Thoracic aorta (tissue), 2 donors: ENCODE measurements at regions not wholly inside any gene's neighbourhood (a gene's known extent, or its start where the extent isn't known, plus 50 kb on each side); places are given as distances from the start of the nearest gene placed in this dataset.

Experiments used
- ATAC-seq: fragments of 150-250 bp; one replicate; pipeline ENCODE4 v1.8.0; 2017; ENCODE audit warnings: low read depth; ENCODE audit not compliant: insufficient number of reproducible peaks, low FRiP score
- DNase-seq: peaks from one replicate; pipeline ENCODE4 v3.0.0-alpha.2; 2020; ENCODE audit warnings: low spot score
- H3K27ac ChIP-seq, 2 donors: fragments of 200-600 bp; sonication (generic); 1 replicate in 1 of 2; 2 replicates in 1 of 2; pipeline ENCODE4 v1.5.1; 2016; ENCODE audit warnings: mild to moderate bottlenecking in 2 of 2, moderate library complexity in 2 of 2
- H3K27me3 ChIP-seq: fragments of 200-600 bp; sonication (generic); replicated peaks from 2 replicates; pipeline ENCODE4 v1.6.0; 2016; ENCODE audit warnings: mild to moderate bottlenecking; ENCODE audit not compliant: insufficient read depth
- H3K36me3 ChIP-seq: fragments of 200-600 bp; sonication (generic); one replicate; pipeline ENCODE4 v1.5.1; 2016
- H3K4me1 ChIP-seq, 2 donors: fragments of 200-600 bp; sonication (generic); 1 replicate in 1 of 2; 2 replicates in 1 of 2; pipeline versions ENCODE4 v1.5.1 to v1.6.0; 2016; ENCODE audit warnings: low read depth in 2 of 2, mild to moderate bottlenecking in 1 of 2; ENCODE audit not compliant: control insufficient read depth in 1 of 2
- H3K4me3 ChIP-seq: fragments of 200-600 bp; sonication (generic); 2 replicates; pipeline ENCODE4 v1.5.1; 2016; ENCODE audit warnings: mild to moderate bottlenecking
- H3K9me3 ChIP-seq: fragments of 200-600 bp; sonication (generic); 2 replicates; pipeline ENCODE4 v1.5.1; 2016
- TF ChIP-seq, protein P1 (sequence below): fragments of 200-600 bp; sonication (generic); IDR thresholded peaks from one replicate; pipeline ENCODE4 v1.5.1; 2019; ENCODE audit warnings: antibody characterized with exemption

DNA sequence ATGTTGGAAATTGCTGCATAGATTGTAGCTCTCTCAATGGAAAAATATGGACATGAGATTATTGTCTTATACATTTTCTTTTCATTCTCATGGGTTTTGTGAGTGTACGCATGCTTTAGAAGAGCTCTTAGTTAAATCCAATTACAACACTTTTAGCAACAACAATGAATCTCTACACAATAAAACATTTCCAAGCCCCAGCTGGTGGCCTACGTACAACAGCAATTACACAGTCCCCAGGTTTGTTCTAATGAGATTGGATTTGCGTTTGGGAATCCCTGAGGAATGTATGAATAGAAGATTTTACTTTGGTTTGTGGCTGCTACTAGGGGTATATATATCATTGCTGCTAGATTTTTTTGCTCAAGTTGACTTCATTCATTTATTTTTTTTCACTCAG, 98.6 kb downstream of the FHDC1 start:
- no peaks in the 10 kb centered on the region for H3K27me3 ChIP-seq
- H3K4me3 ChIP-seq = no peak overlapping the region
- TF ChIP-seq, protein P1, sequence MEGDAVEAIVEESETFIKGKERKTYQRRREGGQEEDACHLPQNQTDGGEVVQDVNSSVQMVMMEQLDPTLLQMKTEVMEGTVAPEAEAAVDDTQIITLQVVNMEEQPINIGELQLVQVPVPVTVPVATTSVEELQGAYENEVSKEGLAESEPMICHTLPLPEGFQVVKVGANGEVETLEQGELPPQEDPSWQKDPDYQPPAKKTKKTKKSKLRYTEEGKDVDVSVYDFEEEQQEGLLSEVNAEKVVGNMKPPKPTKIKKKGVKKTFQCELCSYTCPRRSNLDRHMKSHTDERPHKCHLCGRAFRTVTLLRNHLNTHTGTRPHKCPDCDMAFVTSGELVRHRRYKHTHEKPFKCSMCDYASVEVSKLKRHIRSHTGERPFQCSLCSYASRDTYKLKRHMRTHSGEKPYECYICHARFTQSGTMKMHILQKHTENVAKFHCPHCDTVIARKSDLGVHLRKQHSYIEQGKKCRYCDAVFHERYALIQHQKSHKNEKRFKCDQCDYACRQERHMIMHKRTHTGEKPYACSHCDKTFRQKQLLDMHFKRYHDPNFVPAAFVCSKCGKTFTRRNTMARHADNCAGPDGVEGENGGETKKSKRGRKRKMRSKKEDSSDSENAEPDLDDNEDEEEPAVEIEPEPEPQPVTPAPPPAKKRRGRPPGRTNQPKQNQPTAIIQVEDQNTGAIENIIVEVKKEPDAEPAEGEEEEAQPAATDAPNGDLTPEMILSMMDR = no peak
- H3K27ac ChIP-seq = no peak overlapping the region
- no peaks in the 10 kb centered on the region for H3K4me1 ChIP-seq
- no peak for ATAC-seq
- no peaks in the 10 kb centered on the region for H3K9me3 ChIP-seq
- no peak for DNase-seq
- H3K36me3 ChIP-seq = no peaks in the 10 kb centered on the region

DNA sequence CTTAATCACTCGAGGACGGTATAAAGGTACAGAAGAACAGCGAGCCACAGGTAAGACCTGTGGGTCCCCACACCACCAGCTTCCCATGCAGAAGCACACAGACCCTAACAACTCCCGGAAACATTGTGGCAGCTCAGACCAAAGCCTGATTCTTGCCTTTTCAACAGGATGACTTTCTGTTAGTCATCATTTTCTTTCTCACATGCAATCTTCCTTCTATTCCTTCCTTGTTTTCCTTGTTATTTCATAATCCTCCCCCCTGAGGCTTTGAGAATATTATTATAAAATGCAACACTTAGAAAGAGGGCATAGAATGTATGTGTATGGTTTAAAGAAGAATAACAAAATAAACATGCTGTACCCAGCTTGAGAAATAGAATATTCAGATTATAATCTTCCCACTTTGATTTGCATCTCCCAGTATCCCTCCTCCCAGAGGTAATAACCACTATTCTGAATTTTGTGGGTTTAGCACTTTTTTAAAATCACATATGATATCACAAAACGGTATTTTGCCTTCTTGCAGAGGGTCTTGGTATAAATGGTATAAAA, 100.9 kb downstream of the FHDC1 start:
- no peak for ATAC-seq
- no peaks in the 10 kb centered on the region for H3K4me1 ChIP-seq
- no peak for DNase-seq
- no peaks in the 10 kb centered on the region for H3K36me3 ChIP-seq
- H3K27ac ChIP-seq = no peak overlapping the region
- TF ChIP-seq, protein P1 = no peak
- no peaks in the 10 kb centered on the region for H3K9me3 ChIP-seq
- H3K27me3 ChIP-seq = no peaks in the 10 kb centered on the region
- no peak overlapping the region for H3K4me3 ChIP-seq

DNA sequence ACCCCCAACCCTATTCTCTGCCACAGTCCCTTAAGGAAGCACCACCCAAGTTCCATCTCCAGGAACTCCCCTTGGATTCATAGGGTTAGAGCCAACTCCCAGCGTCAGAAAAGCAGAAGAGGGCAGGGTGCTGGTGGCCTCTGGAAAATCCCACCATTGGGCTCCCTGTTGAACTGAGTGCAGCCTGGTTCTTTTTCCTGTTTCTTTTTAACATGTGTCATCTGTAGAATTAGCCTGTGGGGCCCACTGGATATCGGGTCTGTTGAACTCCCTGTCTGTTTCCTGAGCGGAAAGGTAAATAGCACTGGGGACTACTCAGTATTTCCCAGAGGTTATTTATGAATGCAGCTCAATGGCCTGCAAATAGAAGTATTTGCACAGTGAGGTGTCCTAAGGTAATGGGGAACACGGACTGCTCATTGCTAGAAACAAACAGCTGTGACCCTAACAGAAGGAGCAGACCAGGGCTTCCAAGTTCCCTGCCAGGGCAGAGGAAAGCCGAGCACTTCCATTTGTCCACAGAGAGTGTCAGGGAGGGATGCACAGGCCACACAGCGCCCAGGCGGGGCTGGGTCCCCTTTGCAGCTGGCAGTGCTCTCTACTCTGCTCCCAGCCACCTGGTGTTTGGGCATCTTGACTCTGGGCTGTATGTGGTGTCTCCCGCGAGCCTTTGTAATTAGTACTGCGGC, 102.6 kb downstream of the FHDC1 start:
- no peak for DNase-seq
- no peak for ATAC-seq
- Histone ChIP-seq H3K9me3 (no peaks in the 10 kb centered on the region), H3K27ac (no peak overlapping the region), H3K36me3 (no peaks in the 10 kb centered on the region), H3K4me3 (no peak overlapping the region), H3K27me3 (no peaks in the 10 kb centered on the region), H3K4me1 (no peaks in the 10 kb centered on the region)
- TF ChIP-seq, protein P1 = no peak

DNA sequence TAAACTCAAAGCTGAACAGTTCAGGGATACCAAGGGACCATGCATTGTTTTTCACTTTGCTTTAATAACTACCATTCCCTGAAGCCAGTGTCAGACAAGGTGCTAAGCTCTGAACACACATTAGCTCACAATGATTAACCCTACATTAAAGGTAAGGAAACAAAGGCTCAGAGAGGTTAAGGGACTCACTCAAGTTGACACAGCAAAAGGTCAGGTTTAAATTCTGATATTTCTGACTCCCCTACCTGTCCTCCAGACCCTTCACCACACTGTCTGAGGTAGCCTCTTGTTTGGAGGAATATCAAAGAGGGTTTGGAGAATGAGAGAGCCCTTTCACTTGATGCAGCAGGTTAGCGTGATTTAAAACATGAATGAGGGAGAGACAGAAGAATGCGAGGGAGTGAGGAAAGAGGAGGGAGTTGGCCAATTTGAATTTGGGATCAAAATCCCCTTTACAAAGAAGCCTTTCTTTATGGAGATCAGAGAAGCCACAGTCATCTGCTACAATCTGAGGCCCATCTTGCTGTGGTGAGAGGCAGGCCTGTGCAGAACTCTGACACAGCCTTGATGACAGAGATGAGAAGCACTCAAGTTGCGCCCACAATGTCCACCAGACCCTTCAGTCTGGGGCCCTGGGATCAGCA, 103.5 kb downstream of the FHDC1 start:
- ATAC-seq (no peak), DNase-seq (no peak)
- Histone ChIP-seq H3K27me3 (no peaks in the 10 kb centered on the region), H3K9me3 (no peaks in the 10 kb centered on the region), H3K27ac (no peak overlapping the region), H3K4me3 (no peak overlapping the region), H3K4me1 (no peaks in the 10 kb centered on the region), H3K36me3 (no peaks in the 10 kb centered on the region)
- TF ChIP-seq, protein P1 = no peak

DNA sequence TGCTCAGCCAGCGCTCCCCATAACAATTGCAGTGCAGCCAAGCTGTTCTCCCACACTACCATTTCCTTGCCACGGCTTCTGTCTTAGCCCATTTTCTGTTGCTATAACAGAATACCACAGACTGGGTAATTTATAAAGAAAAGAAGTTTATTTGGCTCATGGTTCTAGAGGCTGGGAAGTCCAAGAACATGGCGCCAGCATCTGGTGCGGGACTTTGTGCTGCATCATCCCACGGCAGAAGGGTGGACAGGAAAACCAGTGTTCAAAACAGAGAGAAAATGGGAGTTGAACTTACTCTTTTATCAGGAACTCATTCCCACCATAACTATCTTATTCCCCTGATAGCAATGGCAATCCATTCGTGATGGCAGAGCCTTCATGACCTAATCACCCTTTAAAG, 104.6 kb downstream of the FHDC1 start:
- H3K9me3 ChIP-seq = no peaks in the 10 kb centered on the region
- no peak for ATAC-seq
- H3K4me1 ChIP-seq = no peaks in the 10 kb centered on the region
- H3K36me3 ChIP-seq = no peaks in the 10 kb centered on the region
- no peak overlapping the region for H3K27ac ChIP-seq
- H3K27me3 ChIP-seq = no peaks in the 10 kb centered on the region
- DNase-seq = no peak
- no peak overlapping the region for H3K4me3 ChIP-seq
- TF ChIP-seq, protein P1 = no peak
